Neural cell (in vitro differentiated cells): ENCODE measurements at regions not wholly inside any gene's neighbourhood (a gene's known extent, or its start where the extent isn't known, plus 50 kb on each side); places are given as distances from the start of the nearest gene placed in this dataset.
"Not testable (repeated sequence)": the region's sequence is repeated elsewhere in the genome, so short reads cannot be mapped to it uniquely, and the experiment has no call there.

Experiments
- POLR2AphosphoS5 ChIP-seq: IDR thresholded peaks from 2 replicates; pipeline ENCODE4 v1.6.1; 2012
- TAF1 ChIP-seq: IDR thresholded peaks from 2 replicates; pipeline ENCODE4 v1.6.1; 2012; ENCODE audit warnings: low read depth
- TF ChIP-seq, protein P1 (sequence below): fragments of 450-650 bp; IDR thresholded peaks from 2 replicates; pipeline ENCODE4 v1.5.1; 2014; ENCODE audit warnings: antibody characterized with exemption, mild to moderate bottlenecking, moderate library complexity; ENCODE audit not compliant: poor library complexity, severe bottlenecking
- TF ChIP-seq, protein P2 (sequence below): IDR thresholded peaks from 2 replicates; pipeline ENCODE4 v1.6.1; 2012; ENCODE audit warnings: borderline replicate concordance

DNA sequence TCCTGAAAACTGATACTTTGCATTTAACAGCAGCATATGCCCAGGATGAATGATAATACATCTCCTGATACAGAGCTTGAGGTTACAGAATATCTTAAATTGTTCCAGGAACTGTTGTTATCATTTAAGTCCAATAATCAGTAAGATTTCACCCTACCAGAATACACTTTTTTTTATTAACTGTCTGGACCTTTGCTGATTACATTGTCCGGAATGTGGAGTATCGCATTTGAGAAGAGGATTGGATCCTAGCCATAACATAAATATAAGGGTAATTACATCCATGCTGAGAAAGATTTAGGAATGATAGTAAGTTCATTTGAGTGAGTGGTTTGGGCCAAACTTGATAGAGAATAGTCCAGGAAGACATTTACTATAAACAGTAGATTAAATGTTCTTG lies 112.2 kb upstream of the FBXO28 start:
- TF ChIP-seq, protein P1, sequence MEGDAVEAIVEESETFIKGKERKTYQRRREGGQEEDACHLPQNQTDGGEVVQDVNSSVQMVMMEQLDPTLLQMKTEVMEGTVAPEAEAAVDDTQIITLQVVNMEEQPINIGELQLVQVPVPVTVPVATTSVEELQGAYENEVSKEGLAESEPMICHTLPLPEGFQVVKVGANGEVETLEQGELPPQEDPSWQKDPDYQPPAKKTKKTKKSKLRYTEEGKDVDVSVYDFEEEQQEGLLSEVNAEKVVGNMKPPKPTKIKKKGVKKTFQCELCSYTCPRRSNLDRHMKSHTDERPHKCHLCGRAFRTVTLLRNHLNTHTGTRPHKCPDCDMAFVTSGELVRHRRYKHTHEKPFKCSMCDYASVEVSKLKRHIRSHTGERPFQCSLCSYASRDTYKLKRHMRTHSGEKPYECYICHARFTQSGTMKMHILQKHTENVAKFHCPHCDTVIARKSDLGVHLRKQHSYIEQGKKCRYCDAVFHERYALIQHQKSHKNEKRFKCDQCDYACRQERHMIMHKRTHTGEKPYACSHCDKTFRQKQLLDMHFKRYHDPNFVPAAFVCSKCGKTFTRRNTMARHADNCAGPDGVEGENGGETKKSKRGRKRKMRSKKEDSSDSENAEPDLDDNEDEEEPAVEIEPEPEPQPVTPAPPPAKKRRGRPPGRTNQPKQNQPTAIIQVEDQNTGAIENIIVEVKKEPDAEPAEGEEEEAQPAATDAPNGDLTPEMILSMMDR = not testable (repeated sequence)
- not testable (repeated sequence) for TF ChIP-seq TAF1, POLR2AphosphoS5
- TF ChIP-seq, protein P2, sequence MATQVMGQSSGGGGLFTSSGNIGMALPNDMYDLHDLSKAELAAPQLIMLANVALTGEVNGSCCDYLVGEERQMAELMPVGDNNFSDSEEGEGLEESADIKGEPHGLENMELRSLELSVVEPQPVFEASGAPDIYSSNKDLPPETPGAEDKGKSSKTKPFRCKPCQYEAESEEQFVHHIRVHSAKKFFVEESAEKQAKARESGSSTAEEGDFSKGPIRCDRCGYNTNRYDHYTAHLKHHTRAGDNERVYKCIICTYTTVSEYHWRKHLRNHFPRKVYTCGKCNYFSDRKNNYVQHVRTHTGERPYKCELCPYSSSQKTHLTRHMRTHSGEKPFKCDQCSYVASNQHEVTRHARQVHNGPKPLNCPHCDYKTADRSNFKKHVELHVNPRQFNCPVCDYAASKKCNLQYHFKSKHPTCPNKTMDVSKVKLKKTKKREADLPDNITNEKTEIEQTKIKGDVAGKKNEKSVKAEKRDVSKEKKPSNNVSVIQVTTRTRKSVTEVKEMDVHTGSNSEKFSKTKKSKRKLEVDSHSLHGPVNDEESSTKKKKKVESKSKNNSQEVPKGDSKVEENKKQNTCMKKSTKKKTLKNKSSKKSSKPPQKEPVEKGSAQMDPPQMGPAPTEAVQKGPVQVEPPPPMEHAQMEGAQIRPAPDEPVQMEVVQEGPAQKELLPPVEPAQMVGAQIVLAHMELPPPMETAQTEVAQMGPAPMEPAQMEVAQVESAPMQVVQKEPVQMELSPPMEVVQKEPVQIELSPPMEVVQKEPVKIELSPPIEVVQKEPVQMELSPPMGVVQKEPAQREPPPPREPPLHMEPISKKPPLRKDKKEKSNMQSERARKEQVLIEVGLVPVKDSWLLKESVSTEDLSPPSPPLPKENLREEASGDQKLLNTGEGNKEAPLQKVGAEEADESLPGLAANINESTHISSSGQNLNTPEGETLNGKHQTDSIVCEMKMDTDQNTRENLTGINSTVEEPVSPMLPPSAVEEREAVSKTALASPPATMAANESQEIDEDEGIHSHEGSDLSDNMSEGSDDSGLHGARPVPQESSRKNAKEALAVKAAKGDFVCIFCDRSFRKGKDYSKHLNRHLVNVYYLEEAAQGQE = not testable (repeated sequence)
